ENCODE measurements at regions not wholly inside any gene's neighbourhood (a gene's known extent, or its start where the extent isn't known, plus 50 kb on each side); places are given as distances from the start of the nearest gene placed in this dataset.

DNA sequence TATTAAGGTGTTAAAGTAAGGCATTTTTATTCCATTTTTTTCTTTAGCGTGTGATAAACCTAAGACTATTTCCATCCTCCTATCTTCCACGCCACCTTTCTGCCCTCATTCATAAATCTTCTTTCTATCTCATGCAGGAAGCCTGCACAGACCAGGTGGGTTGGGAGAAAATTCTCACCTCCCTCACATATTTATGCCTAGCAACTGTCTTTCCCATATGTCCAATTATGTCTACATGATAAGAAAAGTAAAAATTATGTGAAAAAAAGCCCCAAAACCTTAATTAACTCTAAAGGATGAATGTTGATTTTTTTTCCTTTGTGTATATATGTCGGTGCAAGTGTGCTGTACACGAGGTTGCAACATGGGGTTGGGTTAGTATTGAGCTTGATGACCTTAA lies 225.6 kb upstream of the GCFC2 start:
- DNase-seq (ENCODE audit: low read depth), result no peak
- H3K4me3 ChIP-seq (ENCODE audit: control insufficient read depth, low read depth, low read length), result no peak overlapping the region
- TF ChIP-seq, protein P1, sequence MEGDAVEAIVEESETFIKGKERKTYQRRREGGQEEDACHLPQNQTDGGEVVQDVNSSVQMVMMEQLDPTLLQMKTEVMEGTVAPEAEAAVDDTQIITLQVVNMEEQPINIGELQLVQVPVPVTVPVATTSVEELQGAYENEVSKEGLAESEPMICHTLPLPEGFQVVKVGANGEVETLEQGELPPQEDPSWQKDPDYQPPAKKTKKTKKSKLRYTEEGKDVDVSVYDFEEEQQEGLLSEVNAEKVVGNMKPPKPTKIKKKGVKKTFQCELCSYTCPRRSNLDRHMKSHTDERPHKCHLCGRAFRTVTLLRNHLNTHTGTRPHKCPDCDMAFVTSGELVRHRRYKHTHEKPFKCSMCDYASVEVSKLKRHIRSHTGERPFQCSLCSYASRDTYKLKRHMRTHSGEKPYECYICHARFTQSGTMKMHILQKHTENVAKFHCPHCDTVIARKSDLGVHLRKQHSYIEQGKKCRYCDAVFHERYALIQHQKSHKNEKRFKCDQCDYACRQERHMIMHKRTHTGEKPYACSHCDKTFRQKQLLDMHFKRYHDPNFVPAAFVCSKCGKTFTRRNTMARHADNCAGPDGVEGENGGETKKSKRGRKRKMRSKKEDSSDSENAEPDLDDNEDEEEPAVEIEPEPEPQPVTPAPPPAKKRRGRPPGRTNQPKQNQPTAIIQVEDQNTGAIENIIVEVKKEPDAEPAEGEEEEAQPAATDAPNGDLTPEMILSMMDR (conservative IDR thresholded peaks at IDR 0.05; ENCODE audit: control insufficient read depth, insufficient read depth, low read depth, low read length), result no peak

DNA sequence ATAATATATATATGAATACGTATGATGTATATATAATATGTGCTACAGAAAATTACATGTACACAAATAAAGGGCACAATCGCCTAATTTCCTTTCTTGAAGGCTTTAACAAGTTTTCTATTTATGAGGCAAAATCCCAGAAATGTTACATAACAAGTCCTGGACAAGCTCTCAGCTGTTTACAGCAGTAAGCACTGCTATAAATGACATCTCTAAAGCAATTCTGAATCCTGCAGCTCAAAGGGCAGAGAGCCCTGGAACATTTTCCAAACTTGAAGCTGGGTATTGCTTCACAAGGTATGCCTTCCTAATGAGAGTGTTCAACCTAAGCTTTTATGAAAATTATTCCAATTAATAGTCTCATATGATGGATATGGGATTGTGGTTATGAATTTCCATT lies 222.3 kb upstream of the GCFC2 start:
- DNase-seq (ENCODE audit: low read depth), result no peak
- TF ChIP-seq, protein P1 (conservative IDR thresholded peaks at IDR 0.05; ENCODE audit: control insufficient read depth, insufficient read depth, low read depth, low read length), result no peak
- no peak overlapping the region for H3K4me3 ChIP-seq (ENCODE audit: control insufficient read depth, low read depth, low read length)

DNA sequence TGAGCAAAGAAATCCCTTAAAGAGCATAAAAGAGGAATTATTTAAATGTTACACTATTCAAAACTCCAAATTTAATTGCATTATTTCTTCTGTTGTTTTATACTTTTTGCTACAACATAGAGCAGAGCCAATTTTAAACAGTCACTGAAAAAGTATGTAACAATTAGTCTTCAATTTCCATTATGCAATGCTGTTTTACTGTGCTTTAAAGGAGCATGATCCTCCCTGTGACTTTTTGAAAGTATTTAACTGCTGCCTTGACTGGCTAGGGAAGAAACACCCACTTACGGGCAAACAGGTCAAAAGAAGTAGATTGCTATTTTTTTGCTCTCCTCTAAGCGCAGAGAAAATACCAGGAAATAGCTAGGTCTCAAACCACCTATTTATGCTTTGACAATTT lies 217.4 kb upstream of the GCFC2 start:
- H3K4me3 ChIP-seq (ENCODE audit: control insufficient read depth, low read depth, low read length), result no peak overlapping the region
- DNase-seq (ENCODE audit: low read depth), result no peak
- TF ChIP-seq, protein P1 (conservative IDR thresholded peaks at IDR 0.05; ENCODE audit: control insufficient read depth, insufficient read depth, low read depth, low read length), result no peak

DNA sequence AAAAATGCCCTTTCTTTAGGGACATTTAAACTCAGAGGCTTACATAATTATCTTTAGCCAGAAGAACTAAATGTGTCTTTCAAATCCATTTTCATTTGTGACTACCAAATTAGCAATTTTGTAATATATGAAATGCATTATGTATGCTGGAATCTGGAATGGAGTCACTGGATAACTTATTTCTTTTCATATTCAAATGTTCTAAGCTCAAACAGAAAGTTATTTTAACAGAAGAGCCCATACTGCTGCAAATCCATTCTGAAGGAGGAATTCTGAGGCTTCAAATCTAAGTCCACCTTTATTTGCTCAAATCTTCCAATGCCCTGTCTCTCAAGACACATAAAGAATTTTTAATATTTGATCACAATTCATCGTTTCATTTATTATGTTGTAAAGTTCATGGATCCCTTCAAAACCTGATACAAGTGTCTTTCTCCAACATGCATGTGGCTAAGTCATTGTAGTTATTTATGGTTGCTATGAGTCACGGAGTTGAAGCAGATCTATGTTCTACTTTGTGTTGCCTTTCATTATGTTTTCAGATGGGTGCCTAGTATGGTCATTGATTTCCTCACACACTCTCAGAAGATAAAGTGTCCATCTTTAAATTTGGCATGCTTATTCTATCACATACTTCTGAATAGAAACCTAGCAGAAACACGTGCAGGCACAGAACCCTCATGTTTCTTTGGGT lies 214.8 kb upstream of the GCFC2 start:
- no peak for DNase-seq (ENCODE audit: low read depth)
- no peak overlapping the region for H3K4me3 ChIP-seq (ENCODE audit: control insufficient read depth, low read depth, low read length)
- TF ChIP-seq, protein P1 (conservative IDR thresholded peaks at IDR 0.05; ENCODE audit: control insufficient read depth, insufficient read depth, low read depth, low read length), result no peak

DNA sequence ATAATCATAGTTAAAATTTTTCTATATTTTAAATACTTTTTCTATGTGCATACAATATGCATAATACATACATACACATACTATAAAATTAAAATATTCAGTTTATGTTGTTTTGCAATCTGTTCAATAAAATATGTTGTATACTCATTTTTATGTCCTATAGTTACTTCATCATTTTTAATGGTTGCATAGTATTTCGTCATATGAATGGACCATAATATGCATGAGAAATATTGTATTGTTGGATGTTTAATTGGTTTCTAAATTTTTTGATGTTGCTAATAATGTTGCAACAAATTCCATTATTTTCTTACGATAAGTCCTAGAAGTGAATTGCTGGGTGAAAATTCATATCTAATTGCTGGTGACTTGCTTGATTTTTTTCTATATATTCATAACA lies 211.5 kb upstream of the GCFC2 start:
- DNase-seq (ENCODE audit: low read depth), result no peak
- H3K4me3 ChIP-seq (ENCODE audit: control insufficient read depth, low read depth, low read length), result no peak overlapping the region
- TF ChIP-seq, protein P1 (conservative IDR thresholded peaks at IDR 0.05; ENCODE audit: control insufficient read depth, insufficient read depth, low read depth, low read length), result no peak

DNA sequence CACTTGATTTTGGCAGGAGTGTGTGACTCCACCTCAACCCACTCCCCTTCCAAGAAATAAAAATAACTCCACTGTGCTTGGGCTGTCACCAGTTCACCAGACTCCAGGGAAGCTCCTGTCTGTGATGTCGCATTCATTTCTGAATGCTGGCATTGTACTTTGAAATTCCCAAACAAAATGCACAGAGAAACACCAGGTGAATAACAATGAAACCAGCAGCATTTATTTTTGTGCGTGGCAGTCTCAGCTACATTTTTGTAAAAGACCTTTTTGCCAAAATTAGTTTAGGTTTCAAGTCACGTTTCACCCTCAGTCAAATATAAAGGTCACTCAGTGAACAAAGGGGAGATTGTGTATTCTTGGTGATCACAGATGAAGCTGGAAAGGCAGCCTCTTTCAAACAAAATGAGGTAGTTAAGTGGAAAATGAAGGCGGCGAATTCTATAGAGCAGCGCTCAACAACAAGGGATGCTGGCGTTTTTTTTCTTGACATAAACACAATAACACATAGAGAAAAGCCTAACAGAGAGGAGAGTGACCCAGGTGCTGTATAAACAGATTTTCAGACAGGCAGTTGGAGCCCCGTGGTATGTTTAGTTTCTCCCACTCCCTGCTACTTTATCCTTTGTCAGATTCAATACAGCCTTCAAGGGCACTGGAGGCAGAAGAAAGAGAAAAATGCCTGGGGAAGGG lies 210.3 kb upstream of the GCFC2 start:
- TF ChIP-seq, protein P1 (conservative IDR thresholded peaks at IDR 0.05; ENCODE audit: control insufficient read depth, insufficient read depth, low read depth, low read length), result no peak
- H3K4me3 ChIP-seq (ENCODE audit: control insufficient read depth, low read depth, low read length), result no peak overlapping the region
- DNase-seq (ENCODE audit: low read depth), result no peak

Data from fibroblast of mammary gland (primary cell).